H7 (cell line): ENCODE measurements at regions not wholly inside any gene's neighbourhood (a gene's known extent, or its start where the extent isn't known, plus 50 kb on each side); places are given as distances from the start of the nearest gene placed in this dataset.

Experiments
- DNase-seq: peaks from one replicate; pipeline ENCODE4 v3.0.0; 2012
- H3K27me3 ChIP-seq: 2 replicates; pipeline ENCODE4 v1.6.0; 2011; ENCODE audit warnings: mild to moderate bottlenecking, low read length; ENCODE audit not compliant: control insufficient read depth, insufficient read depth
- H3K36me3 ChIP-seq: replicated peaks from 2 replicates; pipeline ENCODE4 v1.5.1; 2011; ENCODE audit warnings: low read length; ENCODE audit not compliant: control insufficient read depth, insufficient read depth
- H3K4me3 ChIP-seq: 2 replicates; pipeline ENCODE4 v1.5.1; 2011; ENCODE audit warnings: low read depth, mild to moderate bottlenecking, control low read depth, low read length, moderate library complexity; ENCODE audit not compliant: insufficient read depth

GRCh38 chr1:55631509-55631908, 416.3 kb upstream of the USP24 start:
- no peaks in the 10 kb centered on the region for H3K36me3 ChIP-seq
- DNase-seq: no peak
- H3K4me3 ChIP-seq: no peak overlapping the region
- H3K27me3 ChIP-seq: no peaks in the 10 kb centered on the region

- no peak overlapping the region for H3K4me3 ChIP-seq
- H3K27me3 ChIP-seq: no peaks in the 10 kb centered on the region
- no peaks in the 10 kb centered on the region for H3K36me3 ChIP-seq
- DNase-seq: no peak
Observed at GRCh38 chr1:55626326-55626725, 411.2 kb upstream of the USP24 start.

- no peak overlapping the region for H3K4me3 ChIP-seq
- no peaks in the 10 kb centered on the region for H3K27me3 ChIP-seq
- no peak for DNase-seq
- H3K36me3 ChIP-seq: no peaks in the 10 kb centered on the region
Observed at GRCh38 chr1:55624766-55625165, 409.6 kb upstream of the USP24 start.

- Histone ChIP-seq H3K36me3 (no peaks in the 10 kb centered on the region), H3K27me3 (no peaks in the 10 kb centered on the region), H3K4me3 (no peak overlapping the region)
- DNase-seq: no peak
Observed at GRCh38 chr1:55623311-55623710, 408.1 kb upstream of the USP24 start.

- Histone ChIP-seq H3K36me3 (no peaks in the 10 kb centered on the region), H3K4me3 (no peak overlapping the region), H3K27me3 (no peaks in the 10 kb centered on the region)
- DNase-seq: no peak
Observed at GRCh38 chr1:55622074-55622473, 406.9 kb upstream of the USP24 start.

GRCh38 chr1:55618199-55618598, 403.0 kb upstream of the USP24 start:
- no peak for DNase-seq
- Histone ChIP-seq H3K4me3 (no peak overlapping the region), H3K27me3 (no peaks in the 10 kb centered on the region), H3K36me3 (no peaks in the 10 kb centered on the region)

- DNase-seq: no peak
- H3K4me3 ChIP-seq: no peak overlapping the region
- H3K27me3 ChIP-seq: no peaks in the 10 kb centered on the region
- no peaks in the 10 kb centered on the region for H3K36me3 ChIP-seq
Observed at GRCh38 chr1:55617288-55617982, 402.3 kb upstream of the USP24 start.

- H3K36me3 ChIP-seq: no peaks in the 10 kb centered on the region
- H3K27me3 ChIP-seq: no peaks in the 10 kb centered on the region
- no peak for DNase-seq
- no peak overlapping the region for H3K4me3 ChIP-seq
Observed at GRCh38 chr1:55612988-55613387, 397.8 kb upstream of the USP24 start.

- Histone ChIP-seq H3K27me3 (no peaks in the 10 kb centered on the region), H3K4me3 (no peak overlapping the region), H3K36me3 (no peaks in the 10 kb centered on the region)
- DNase-seq: no peak
Observed at GRCh38 chr1:55611123-55611522, 396.0 kb upstream of the USP24 start.

GRCh38 chr1:55610203-55610602, 395.0 kb upstream of the USP24 start:
- no peak for DNase-seq
- no peaks in the 10 kb centered on the region for H3K27me3 ChIP-seq
- no peaks in the 10 kb centered on the region for H3K36me3 ChIP-seq
- no peak overlapping the region for H3K4me3 ChIP-seq

GRCh38 chr1:55609630-55610029, 394.5 kb upstream of the USP24 start:
- no peak for DNase-seq
- Histone ChIP-seq H3K4me3 (no peak overlapping the region), H3K27me3 (no peaks in the 10 kb centered on the region), H3K36me3 (no peaks in the 10 kb centered on the region)

GRCh38 chr1:55605155-55605554, 390.0 kb upstream of the USP24 start:
- DNase-seq: no peak
- Histone ChIP-seq H3K27me3 (no peaks in the 10 kb centered on the region), H3K4me3 (no peak overlapping the region), H3K36me3 (no peaks in the 10 kb centered on the region)

- no peaks in the 10 kb centered on the region for H3K36me3 ChIP-seq
- no peaks in the 10 kb centered on the region for H3K27me3 ChIP-seq
- DNase-seq: no peak
- H3K4me3 ChIP-seq: no peak overlapping the region
Observed at GRCh38 chr1:55604749-55605148, 389.6 kb upstream of the USP24 start.

GRCh38 chr1:55604179-55604578, 389.0 kb upstream of the USP24 start:
- no peaks in the 10 kb centered on the region for H3K36me3 ChIP-seq
- no peak for DNase-seq
- H3K4me3 ChIP-seq: no peak overlapping the region
- H3K27me3 ChIP-seq: no peaks in the 10 kb centered on the region

- Histone ChIP-seq H3K4me3 (no peak overlapping the region), H3K36me3 (no peaks in the 10 kb centered on the region), H3K27me3 (no peaks in the 10 kb centered on the region)
- no peak for DNase-seq
Observed at GRCh38 chr1:55600242-55600641, 385.1 kb upstream of the USP24 start.

- Histone ChIP-seq H3K27me3 (no peaks in the 10 kb centered on the region), H3K4me3 (no peak overlapping the region), H3K36me3 (no peaks in the 10 kb centered on the region)
- DNase-seq: no peak
Observed at GRCh38 chr1:55597910-55598309, 382.7 kb upstream of the USP24 start.
